GM21390 (cell line): ENCODE measurements at regions not wholly inside any gene's neighbourhood (a gene's known extent, or its start where the extent isn't known, plus 50 kb on each side); places are given as distances from the start of the nearest gene placed in this dataset.

Experiments
- ATAC-seq: cut with Tn5 transposase; IDR thresholded peaks from one replicate; pipeline ENCODE4 v1.9.1; 2021; ENCODE audit not compliant: unreplicated experiment

DNA sequence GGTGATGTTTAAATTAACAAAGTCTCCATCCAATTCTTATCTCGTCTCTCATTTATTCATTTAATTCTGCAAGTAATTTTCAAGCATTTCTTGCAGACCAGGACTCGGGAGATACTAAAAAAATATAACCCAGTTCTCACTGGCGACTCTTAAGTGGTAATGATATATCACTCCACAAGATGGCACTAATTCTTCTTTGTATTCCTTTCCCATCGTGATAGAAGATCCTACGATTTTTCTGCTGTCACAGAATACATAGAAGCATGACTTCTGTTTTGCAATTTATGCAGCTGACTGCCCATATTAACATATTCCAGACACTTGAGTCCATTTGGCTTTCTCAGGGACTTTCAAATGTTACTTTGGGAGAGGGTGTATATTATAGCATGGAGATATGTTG lies 64.0 kb upstream of the FGF13 start:
- no peak for ATAC-seq

DNA sequence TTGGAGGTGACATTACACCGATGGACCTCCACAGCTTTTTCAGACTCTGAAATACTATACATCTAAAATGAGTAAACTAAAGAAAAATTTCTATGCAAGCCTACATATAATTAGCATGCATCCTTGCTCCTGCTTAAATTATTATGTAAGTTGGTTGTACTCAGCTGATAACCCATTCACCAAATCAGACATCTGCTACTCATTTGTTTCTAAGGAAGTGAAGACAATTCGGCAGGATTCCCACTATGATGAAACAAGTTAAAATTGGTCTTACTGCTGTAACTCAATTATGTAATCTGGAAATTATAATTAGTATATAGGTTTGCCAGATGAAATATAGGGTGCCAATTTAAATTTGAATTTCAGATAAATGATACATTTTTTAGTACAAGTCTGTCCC lies 59.5 kb upstream of the FGF13 start:
- no peak for ATAC-seq

DNA sequence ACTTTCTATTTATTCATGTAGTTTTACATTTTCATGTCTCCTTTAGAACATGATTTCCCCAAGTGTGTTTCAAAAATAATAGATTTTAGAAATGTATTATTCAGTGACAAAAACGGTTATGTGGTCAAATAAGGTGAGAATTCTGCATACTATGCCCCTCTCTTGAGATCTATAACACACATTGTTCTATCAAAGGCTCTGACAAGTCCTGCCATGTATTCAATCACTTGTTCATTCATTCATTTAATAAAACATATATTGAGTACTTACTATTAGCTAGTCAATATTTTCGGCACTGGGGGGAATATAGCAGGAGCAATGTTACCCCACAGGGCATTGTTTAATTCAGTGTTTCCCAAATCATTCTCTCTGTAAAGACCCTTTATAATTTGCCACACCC lies 58.4 kb upstream of the FGF13 start:
- no peak for ATAC-seq

DNA sequence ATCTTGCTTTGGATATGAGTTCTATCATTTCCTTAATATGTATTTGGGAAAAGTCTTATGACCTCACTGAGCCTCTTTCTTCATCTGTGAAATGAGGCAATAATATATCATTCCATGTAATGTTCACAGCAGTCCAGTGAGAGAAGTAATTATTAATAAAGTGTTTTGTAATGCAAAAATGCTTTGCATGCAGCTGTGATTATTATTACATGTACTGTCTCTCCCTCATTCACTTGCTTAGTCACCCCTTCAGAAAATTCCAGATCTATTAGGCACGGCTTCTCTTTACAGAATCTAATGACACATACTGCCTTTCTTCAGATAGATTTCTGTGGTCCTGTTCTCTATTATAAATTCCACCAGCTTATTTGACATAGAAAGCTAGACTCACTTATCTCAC lies 53.5 kb upstream of the FGF13 start:
- ATAC-seq, result no peak

DNA sequence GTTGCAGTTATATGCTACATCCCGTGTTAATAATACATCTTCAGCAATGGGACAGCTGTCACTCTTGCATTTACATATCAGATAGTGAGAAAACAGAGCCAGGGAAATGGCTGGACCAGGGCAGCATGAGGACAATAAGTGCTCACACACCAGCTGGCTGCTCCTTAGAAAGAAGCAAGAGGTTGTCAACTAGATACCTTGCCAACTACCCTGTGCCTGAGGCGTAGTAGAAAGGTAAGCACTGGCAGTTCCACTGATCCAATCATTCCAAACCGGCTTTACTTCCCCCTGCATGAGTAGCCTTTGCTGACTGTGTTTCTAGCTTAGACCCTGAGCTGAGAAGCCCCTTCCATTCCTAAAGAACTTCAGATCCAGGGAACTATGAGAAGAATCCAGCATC lies 52.2 kb upstream of the FGF13 start:
- ATAC-seq, result no peak

DNA sequence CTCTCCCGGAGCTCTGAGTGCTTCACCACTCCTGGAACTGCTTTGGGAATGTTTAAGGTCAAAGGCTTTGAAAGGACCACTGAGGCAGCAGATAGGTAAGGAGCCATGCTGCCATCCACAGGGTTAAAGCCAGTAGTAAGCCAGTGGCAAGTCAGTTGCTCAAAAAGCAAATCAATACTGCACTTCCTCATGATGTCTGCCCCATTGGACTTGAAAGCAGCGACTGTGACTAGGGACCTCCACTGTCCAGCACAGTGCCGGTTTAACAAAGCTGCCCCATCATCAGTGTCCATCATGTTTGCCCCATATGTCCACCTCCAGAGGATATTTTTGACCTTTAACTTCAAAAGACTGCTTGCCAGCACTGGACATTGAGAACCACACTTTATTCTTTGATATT lies 49.9 kb upstream of the FGF13 start:
- no peak for ATAC-seq
